Neural cell (in vitro differentiated cells): ENCODE measurements at regions not wholly inside any gene's neighbourhood (a gene's known extent, or its start where the extent isn't known, plus 50 kb on each side); places are given as distances from the start of the nearest gene placed in this dataset.

Experiments
- H2AFZ ChIP-seq: fragments of 200-600, 300-800 bp; sonication (generic), shearing (Covaris generic); 2 replicates; pipeline ENCODE4 v1.6.0; 2014; ENCODE audit warnings: low read depth, mild to moderate bottlenecking, antibody characterized with exemption, low read length, moderate library complexity
- H3F3A ChIP-seq: fragments of 200-600 bp; shearing (Covaris generic); 2 replicates; pipeline ENCODE4 v1.6.1; 2016; ENCODE audit warnings: mild to moderate bottlenecking, moderate library complexity, mixed read lengths, antibody characterized with exemption, low read length; ENCODE audit not compliant: insufficient read depth, poor library complexity, severe bottlenecking
- H3K27ac ChIP-seq: fragments of 200-600, 300-800 bp; sonication (generic), shearing (Covaris generic); 2 replicates; pipeline ENCODE4 v1.5.1; 2014; ENCODE audit warnings: mild to moderate bottlenecking, low read length, moderate library complexity
- H3K27me3 ChIP-seq: fragments of 300-800, 200-600 bp; sonication (generic), shearing (Covaris generic); 2 replicates; pipeline ENCODE4 v1.6.0; 2014; ENCODE audit warnings: mild to moderate bottlenecking, low read depth, low read length, moderate library complexity; ENCODE audit not compliant: insufficient read depth
- H3K36me3 ChIP-seq: fragments of 300-800, 200-600 bp; sonication (generic), shearing (Covaris generic); 2 replicates; pipeline ENCODE4 v1.5.1; 2014; ENCODE audit warnings: mild to moderate bottlenecking, antibody characterized with exemption, low read length, moderate library complexity; ENCODE audit not compliant: insufficient read depth
- H3K4me2 ChIP-seq: fragments of 300-800, 200-600 bp; sonication (generic), shearing (Covaris generic); 2 replicates; pipeline ENCODE4 v1.6.0; 2014; ENCODE audit warnings: mild to moderate bottlenecking, low read length
- H3K4me3 ChIP-seq: fragments of 300-800, 200-600 bp; sonication (generic), shearing (Covaris generic); 2 replicates; pipeline ENCODE4 v1.5.1; 2014; ENCODE audit warnings: mild to moderate bottlenecking, low read length, moderate library complexity
- H3K79me2 ChIP-seq: fragments of 200-600 bp; shearing (Covaris generic); replicated peaks from 2 replicates; pipeline ENCODE4 v1.6.0; 2014; ENCODE audit warnings: mild to moderate bottlenecking, low read length, moderate library complexity; ENCODE audit not compliant: insufficient read depth
- H3K9ac ChIP-seq: fragments of 300-800, 200-600 bp; sonication (generic), shearing (Covaris generic); 2 replicates; pipeline ENCODE4 v1.6.1; 2016; ENCODE audit warnings: mild to moderate bottlenecking, low read length, mixed read lengths
- H3K9me2 ChIP-seq: fragments of 200-600 bp; shearing (Covaris generic); 2 replicates; pipeline ENCODE4 v1.6.1; 2016; ENCODE audit warnings: mild to moderate bottlenecking, low read length, mixed read lengths; ENCODE audit not compliant: insufficient read depth
- H3K9me3 ChIP-seq: fragments of 200-600, 300-800 bp; sonication (generic), shearing (Covaris generic); 2 replicates; pipeline ENCODE4 v1.6.1; 2016; ENCODE audit warnings: mild to moderate bottlenecking, mixed run types, low read length, moderate library complexity, mixed read lengths
- H4K20me1 ChIP-seq: fragments of 200-600 bp; shearing (Covaris generic); 2 replicates; pipeline ENCODE4 v1.6.1; 2016; ENCODE audit warnings: mild to moderate bottlenecking, mixed run types; ENCODE audit not compliant: insufficient read depth
- CTCF ChIP-seq: fragments of 450-650 bp; IDR thresholded peaks from 2 replicates; pipeline ENCODE4 v1.5.1; 2014; ENCODE audit warnings: antibody characterized with exemption, mild to moderate bottlenecking, moderate library complexity; ENCODE audit not compliant: poor library complexity, severe bottlenecking
- EP300 ChIP-seq: fragments of 450-650 bp; conservative IDR thresholded peaks from 2 replicates; pipeline ENCODE4 v1.6.1; 2014; ENCODE audit warnings: antibody characterized with exemption, mild to moderate bottlenecking, moderate library complexity; ENCODE audit not compliant: poor library complexity, severe bottlenecking
- EZH2 ChIP-seq: fragments of 200-600, 300-800 bp; shearing (Covaris generic), sonication (generic); IDR thresholded peaks from 2 replicates; pipeline ENCODE4 v1.6.1; 2014; ENCODE audit warnings: antibody characterized with exemption, low read length, borderline replicate concordance, mild to moderate bottlenecking; ENCODE audit not compliant: insufficient read depth, poor library complexity, severe bottlenecking
- MXI1 ChIP-seq: fragments of 450-650 bp; conservative IDR thresholded peaks from 2 replicates; pipeline ENCODE4 v1.6.1; 2014; ENCODE audit warnings: antibody characterized with exemption, mild to moderate bottlenecking; ENCODE audit not compliant: poor library complexity, severe bottlenecking
- POLR2AphosphoS5 ChIP-seq: IDR thresholded peaks from 2 replicates; pipeline ENCODE4 v1.6.1; 2012
- RAD21 ChIP-seq: fragments of 450-650 bp; conservative IDR thresholded peaks from 2 replicates; pipeline ENCODE4 v1.6.1; 2014; ENCODE audit warnings: antibody characterized with exemption, mild to moderate bottlenecking, moderate library complexity
- REST ChIP-seq: IDR thresholded peaks from 2 replicates; pipeline ENCODE4 v1.6.1; 2012; ENCODE audit warnings: borderline replicate concordance
- SMC3 ChIP-seq: fragments of 450-650 bp; conservative IDR thresholded peaks from 2 replicates; pipeline ENCODE4 v1.6.1; 2014; ENCODE audit warnings: antibody characterized with exemption, mild to moderate bottlenecking, moderate library complexity; ENCODE audit not compliant: poor library complexity
- TAF1 ChIP-seq: IDR thresholded peaks from 2 replicates; pipeline ENCODE4 v1.6.1; 2012; ENCODE audit warnings: low read depth

GRCh38 chr4:174010547-174010946, 272.9 kb downstream of the FBXO8 start:
- Histone ChIP-seq H3K9ac (no peak overlapping the region), H3K9me3 (no peaks in the 10 kb centered on the region)

GRCh38 chr4:174009686-174010451, 273.6 kb downstream of the FBXO8 start:
- Histone ChIP-seq H2AFZ (no peak overlapping the region), H4K20me1 (no peaks in the 10 kb centered on the region), H3K9me3 (no peaks in the 10 kb centered on the region), H3K4me3 (no peak overlapping the region), H3K4me2 (no peak overlapping the region), H3K27ac (no peak overlapping the region), H3F3A (no peaks in the 10 kb centered on the region), H3K36me3 (no peaks in the 10 kb centered on the region), H3K9me2 (no peaks in the 10 kb centered on the region), H3K79me2 (no peaks in the 10 kb centered on the region), H3K9ac (no peak overlapping the region), H3K27me3 (no peaks in the 10 kb centered on the region)
- no peak for TF ChIP-seq CTCF
- TF ChIP-seq RAD21, result no peak
- TF ChIP-seq REST, result no peak
- TF ChIP-seq POLR2AphosphoS5, result no peak
- TF ChIP-seq EP300, result no peak

More at GRCh38 chr4:174010547-174010946, 272.9 kb downstream of the FBXO8 start:
- Histone ChIP-seq H3K4me2 (no peak overlapping the region), H4K20me1 (no peaks in the 10 kb centered on the region), H2AFZ (no peak overlapping the region), H3K79me2 (no peaks in the 10 kb centered on the region), H3K27me3 (no peaks in the 10 kb centered on the region), H3K27ac (no peak overlapping the region), H3K9me2 (no peaks in the 10 kb centered on the region), H3K36me3 (no peaks in the 10 kb centered on the region), H3F3A (no peaks in the 10 kb centered on the region), H3K4me3 (no peak overlapping the region)
- TF ChIP-seq MXI1 (no peak), EP300 (no peak), SMC3 (no peak), REST (no peak), RAD21 (no peak), CTCF (no peak), TAF1 (no peak), POLR2AphosphoS5 (no peak), EZH2 (no peak)
